ENCODE measurements at regions not wholly inside any gene's neighbourhood (a gene's known extent, or its start where the extent isn't known, plus 50 kb on each side); places are given as distances from the start of the nearest gene placed in this dataset.

DNA sequence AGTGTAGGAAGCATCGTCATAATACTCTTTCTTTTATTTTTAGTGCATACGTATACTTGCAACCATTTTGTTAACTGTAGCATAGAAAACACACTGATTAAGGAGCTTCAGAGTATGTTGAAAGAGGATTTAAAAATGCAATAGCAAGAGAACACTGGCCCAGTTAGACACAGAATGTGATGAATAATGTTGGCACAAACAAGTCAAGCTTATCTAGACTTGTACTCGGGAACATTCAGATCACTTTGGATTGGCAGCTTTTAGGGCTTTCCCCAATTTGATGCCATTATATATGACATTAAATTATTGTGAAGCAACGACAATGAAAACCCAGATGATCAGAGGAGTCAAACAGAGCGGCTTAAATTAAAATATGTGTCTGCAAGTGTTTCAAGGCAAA, 468.1 kb downstream of the PRKD1 start:
- no peak for DNase-seq (ENCODE audit: low read depth in 1 of 2, low spot score in 1 of 2)
- no peak for ATAC-seq
- no peaks in the 10 kb centered on the region; the same call in 2 of the 3 replicates for H3K9me3 ChIP-seq
- ChIA-PET CTCF (no interaction called here), POLR2A (no interaction called here)
- H3K4me2 ChIP-seq, result no peak overlapping the region
- no peaks in the 10 kb centered on the region for H3K4me1 ChIP-seq
- TF ChIP-seq HEYL (CRISPR knock-in tag; IDR thresholded peaks at IDR 0.05), result no peak
- no peak for TF ChIP-seq CHD2 (IDR thresholded peaks at IDR 0.05; ENCODE audit: low read length, partially characterized antibody)
- no peak for TF ChIP-seq CEBPB (IDR thresholded peaks at IDR 0.05)
- TF ChIP-seq, protein P1, sequence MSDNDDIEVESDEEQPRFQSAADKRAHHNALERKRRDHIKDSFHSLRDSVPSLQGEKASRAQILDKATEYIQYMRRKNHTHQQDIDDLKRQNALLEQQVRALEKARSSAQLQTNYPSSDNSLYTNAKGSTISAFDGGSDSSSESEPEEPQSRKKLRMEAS (IDR thresholded peaks at IDR 0.05), result no peak
- TF ChIP-seq EHF (CRISPR knock-in tag; IDR thresholded peaks at IDR 0.05), result no peak
- no peak for TF ChIP-seq ZFP36 (IDR thresholded peaks at IDR 0.05; ENCODE audit: borderline replicate concordance, partially characterized antibody)
- no peak for TF ChIP-seq HOXB5 (CRISPR knock-in tag; IDR thresholded peaks at IDR 0.05)
- TF ChIP-seq SREBF2 (IDR thresholded peaks at IDR 0.05), result no peak
- TF ChIP-seq RFX5 (IDR thresholded peaks at IDR 0.05), result no peak
- no peak for TF ChIP-seq HOXB13 (CRISPR knock-in tag; IDR thresholded peaks at IDR 0.05; ENCODE audit: low read depth)
- TF ChIP-seq KDM1A (IDR thresholded peaks at IDR 0.05; ENCODE audit: low read depth), result no peak
- no peak for TF ChIP-seq NFE2L2 (conservative IDR thresholded peaks at IDR 0.05; ENCODE audit: low read length)
- no peak for TF ChIP-seq FOSL2 (IDR thresholded peaks at IDR 0.05)
- no peak for TF ChIP-seq FOSL2 (CRISPR knock-in tag; IDR thresholded peaks at IDR 0.05)
- no peak for TF ChIP-seq JUNB (IDR thresholded peaks at IDR 0.05)
- TF ChIP-seq MAFK (IDR thresholded peaks at IDR 0.05; ENCODE audit: partially characterized antibody), result no peak
- no peak for TF ChIP-seq HOXA7 (CRISPR knock-in tag; IDR thresholded peaks at IDR 0.05)
- TF ChIP-seq RARB (CRISPR knock-in tag; IDR thresholded peaks at IDR 0.05), result no peak
- TF ChIP-seq POLR2A (IDR thresholded peaks at IDR 0.05; ENCODE audit: low read length), result no peak
- FAIRE-seq, result no peak
- no peak overlapping the region for H3K4me3 ChIP-seq
- no peak overlapping the region for H3K27ac ChIP-seq
- WGBS (ENCODE audit: missing lambda C conversion rate), result 24% methylated on average over 5 of the region's 5 CpGs

GRCh38 chr14:29459969-29460560, 467.6 kb downstream of the PRKD1 start:
- Histone ChIP-seq H3K4me3 (no peak overlapping the region), H3K4me2 (no peak overlapping the region), H3K9me3 (no peaks in the 10 kb centered on the region; the same call in 2 of the 3 replicates), H3K4me1 (no peaks in the 10 kb centered on the region), H3K27ac (no peak overlapping the region)
- CTCF ChIA-PET, result no interaction called here
- DNase-seq (ENCODE audit: low read depth in 1 of 2, low spot score in 1 of 2) (no peak), ATAC-seq (no peak), FAIRE-seq (no peak)
- 29% methylated on average over 4 of the region's 4 CpGs for WGBS (ENCODE audit: missing lambda C conversion rate)
- TF ChIP-seq CHD4 (IDR thresholded peaks at IDR 0.05; ENCODE audit: borderline replicate concordance) (no peak), KDM5A (IDR thresholded peaks at IDR 0.05) (no peak), MAFK (IDR thresholded peaks at IDR 0.05; ENCODE audit: partially characterized antibody) (no peak), HOXA7 (CRISPR knock-in tag; IDR thresholded peaks at IDR 0.05) (no peak), NR3C1 (IDR thresholded peaks at IDR 0.05) (no peak), USF2 (IDR thresholded peaks at IDR 0.05) (no peak), NPAS2 (CRISPR knock-in tag; IDR thresholded peaks at IDR 0.05; ENCODE audit: borderline replicate concordance) (no peak), JUNB (IDR thresholded peaks at IDR 0.05) (no peak), JUN (IDR thresholded peaks at IDR 0.05) (no peak), RFX5 (IDR thresholded peaks at IDR 0.05) (no peak), ZFP36 (IDR thresholded peaks at IDR 0.05; ENCODE audit: borderline replicate concordance, partially characterized antibody) (no peak), FOSB (CRISPR knock-in tag; IDR thresholded peaks at IDR 0.05) (no peak)
- TF ChIP-seq, protein P1 (IDR thresholded peaks at IDR 0.05), result no peak
- TF ChIP-seq, protein P2, sequence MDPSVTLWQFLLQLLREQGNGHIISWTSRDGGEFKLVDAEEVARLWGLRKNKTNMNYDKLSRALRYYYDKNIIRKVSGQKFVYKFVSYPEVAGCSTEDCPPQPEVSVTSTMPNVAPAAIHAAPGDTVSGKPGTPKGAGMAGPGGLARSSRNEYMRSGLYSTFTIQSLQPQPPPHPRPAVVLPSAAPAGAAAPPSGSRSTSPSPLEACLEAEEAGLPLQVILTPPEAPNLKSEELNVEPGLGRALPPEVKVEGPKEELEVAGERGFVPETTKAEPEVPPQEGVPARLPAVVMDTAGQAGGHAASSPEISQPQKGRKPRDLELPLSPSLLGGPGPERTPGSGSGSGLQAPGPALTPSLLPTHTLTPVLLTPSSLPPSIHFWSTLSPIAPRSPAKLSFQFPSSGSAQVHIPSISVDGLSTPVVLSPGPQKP (IDR thresholded peaks at IDR 0.05; ENCODE audit: low read depth, low read length), result no peak
- TF ChIP-seq, protein P3, sequence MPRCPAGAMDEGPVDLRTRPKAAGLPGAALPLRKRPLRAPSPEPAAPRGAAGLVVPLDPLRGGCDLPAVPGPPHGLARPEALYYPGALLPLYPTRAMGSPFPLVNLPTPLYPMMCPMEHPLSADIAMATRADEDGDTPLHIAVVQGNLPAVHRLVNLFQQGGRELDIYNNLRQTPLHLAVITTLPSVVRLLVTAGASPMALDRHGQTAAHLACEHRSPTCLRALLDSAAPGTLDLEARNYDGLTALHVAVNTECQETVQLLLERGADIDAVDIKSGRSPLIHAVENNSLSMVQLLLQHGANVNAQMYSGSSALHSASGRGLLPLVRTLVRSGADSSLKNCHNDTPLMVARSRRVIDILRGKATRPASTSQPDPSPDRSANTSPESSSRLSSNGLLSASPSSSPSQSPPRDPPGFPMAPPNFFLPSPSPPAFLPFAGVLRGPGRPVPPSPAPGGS (IDR thresholded peaks at IDR 0.05), result no peak
- POLR2A ChIA-PET, result no interaction called here

All from A549 (cell line).